Keratinocyte (primary cell): ENCODE measurements at regions not wholly inside any gene's neighbourhood (a gene's known extent, or its start where the extent isn't known, plus 50 kb on each side); places are given as distances from the start of the nearest gene placed in this dataset.

Experiments used
- DNase-seq: peaks from one replicate; pipeline ENCODE4 v3.0.0-alpha.2; 2011; ENCODE audit warnings: low read depth, missing footprints, low spot score
- FAIRE-seq: peaks from 2 replicates; lab custom pipeline; 2011; peaks lifted over from hg19 to GRCh38; lab: Jason Lieb, UNC
- H2AFZ ChIP-seq: 2 replicates; pipeline ENCODE4 v1.6.0; 2012; ENCODE audit warnings: low read length, control low read depth, inconsistent platforms; ENCODE audit not compliant: control insufficient read depth
- H3K27ac ChIP-seq: 2 replicates; pipeline ENCODE4 v1.5.1; 2011; ENCODE audit warnings: low read length; ENCODE audit not compliant: control insufficient read depth, insufficient read depth
- H3K27me3 ChIP-seq: 3 replicates; pipeline ENCODE4 v1.6.0; 2011; ENCODE audit warnings: low read length; ENCODE audit not compliant: control insufficient read depth, insufficient read depth; ENCODE audit errors: extremely low read depth
- H3K36me3 ChIP-seq, 2 experiments: 2 replicates in 1 of 2; 3 replicates in 1 of 2; pipeline ENCODE4 v1.5.1; 2011; ENCODE audit warnings: low read length in 2 of 2, mild to moderate bottlenecking in 1 of 2; ENCODE audit not compliant: control insufficient read depth in 2 of 2, insufficient read depth in 2 of 2; ENCODE audit errors: extremely low read depth in 1 of 2
- H3K4me1 ChIP-seq: 3 replicates; pipeline ENCODE4 v1.5.1; 2011; ENCODE audit warnings: low read length; ENCODE audit not compliant: control insufficient read depth, insufficient read depth; ENCODE audit errors: extremely low read depth
- H3K4me2 ChIP-seq: 3 replicates; pipeline ENCODE4 v1.6.0; 2011; ENCODE audit warnings: low read depth, low read length; ENCODE audit not compliant: control insufficient read depth, insufficient read depth; ENCODE audit errors: extremely low read depth
- H3K4me3 ChIP-seq, 3 experiments: fragments of 200-600 bp in 1 of 3; sonication (generic) in 1 of 3; 2 replicates in 2 of 3; 3 replicates in 1 of 3; pipeline ENCODE4 v1.5.1; 2011 to 2016; ENCODE audit warnings: low read length in 3 of 3, mild to moderate bottlenecking in 3 of 3, control low read depth in 2 of 3, inconsistent platforms in 1 of 3, low read depth in 1 of 3, mixed read lengths in 1 of 3, mixed run types in 1 of 3, moderate library complexity in 1 of 3; ENCODE audit not compliant: control insufficient read depth in 2 of 3, insufficient read depth in 2 of 3; ENCODE audit errors: extremely low read depth in 1 of 3
- H3K79me2 ChIP-seq: 2 replicates; pipeline ENCODE4 v1.6.0; 2012; ENCODE audit warnings: low read length; ENCODE audit not compliant: control insufficient read depth, insufficient read depth
- H3K9ac ChIP-seq: 3 replicates; pipeline ENCODE4 v1.6.0; 2011; ENCODE audit warnings: low read length; ENCODE audit not compliant: control insufficient read depth, insufficient read depth; ENCODE audit errors: extremely low read depth
- H3K9me1 ChIP-seq: 3 replicates; pipeline ENCODE4 v1.6.0; 2011; ENCODE audit warnings: low read length; ENCODE audit not compliant: control insufficient read depth, insufficient read depth; ENCODE audit errors: extremely low read depth
- H3K9me3 ChIP-seq: 2 replicates; pipeline ENCODE4 v1.5.1; 2012; ENCODE audit warnings: low read depth, low read length; ENCODE audit not compliant: control insufficient read depth
- H4K20me1 ChIP-seq: 3 replicates; pipeline ENCODE4 v1.6.0; 2011; ENCODE audit warnings: low read length; ENCODE audit not compliant: control insufficient read depth, insufficient read depth; ENCODE audit errors: extremely low read depth
- EZH2 ChIP-seq: IDR thresholded peaks from one replicate; pipeline ENCODE4 v1.6.1; 2012; ENCODE audit warnings: inconsistent platforms, mild to moderate bottlenecking, low read length, moderate library complexity
- dilution Hi-C: fragments of 300-500 bp; cut with MboI; formaldehyde crosslinking; loops from one replicate; pipeline ENCODE4 v1.7.0; 2020; ENCODE audit warnings: low sequenced_read_pairs; ENCODE audit not compliant: extremely low pct_ligation_motif_present
- TF ChIP-seq, protein P1 (sequence below), 3 experiments: IDR thresholded peaks in 1 of 3; conservative IDR thresholded peaks in 1 of 3; optimal IDR thresholded peaks in 1 of 3; 2 replicates in 2 of 3; 3 replicates in 1 of 3; pipeline versions ENCODE3 to v1.5.1; 2011; ENCODE audit warnings: low read length in 3 of 3, mild to moderate bottlenecking in 3 of 3, moderate library complexity in 2 of 3, control low read depth in 1 of 3, inconsistent platforms in 1 of 3; ENCODE audit not compliant: insufficient read depth in 2 of 3; ENCODE audit errors: extremely low read depth in 1 of 3

GRCh38 chr1:201636510-201636971 lies 97.6 kb downstream of the NAV1 start:
- Histone ChIP-seq H3K79me2 (no peaks in the 10 kb centered on the region), H2AFZ (no peak overlapping the region)

GRCh38 chr1:201637282-201638079 lies 98.6 kb downstream of the NAV1 start:
- Histone ChIP-seq H4K20me1 (no peaks in the 10 kb centered on the region), H3K9me3 (no peaks in the 10 kb centered on the region), H3K9ac (no peak overlapping the region), H3K36me3 (no peaks in the 10 kb centered on the region), H2AFZ (no peak overlapping the region), H3K4me2 (no peak overlapping the region), H3K4me3 (no peak overlapping the region), H3K4me1 (no peaks in the 10 kb centered on the region), H3K79me2 (no peaks in the 10 kb centered on the region), H3K9me1 (no peaks in the 10 kb centered on the region), H3K27ac (no peak overlapping the region), H3K27me3 (peaks cover 10% of the 10 kb centered on the region)
- FAIRE-seq = no peak
- DNase-seq = no peak
- dilution Hi-C loops = no loop called here
- TF ChIP-seq EZH2 = no peak
- TF ChIP-seq, protein P1, sequence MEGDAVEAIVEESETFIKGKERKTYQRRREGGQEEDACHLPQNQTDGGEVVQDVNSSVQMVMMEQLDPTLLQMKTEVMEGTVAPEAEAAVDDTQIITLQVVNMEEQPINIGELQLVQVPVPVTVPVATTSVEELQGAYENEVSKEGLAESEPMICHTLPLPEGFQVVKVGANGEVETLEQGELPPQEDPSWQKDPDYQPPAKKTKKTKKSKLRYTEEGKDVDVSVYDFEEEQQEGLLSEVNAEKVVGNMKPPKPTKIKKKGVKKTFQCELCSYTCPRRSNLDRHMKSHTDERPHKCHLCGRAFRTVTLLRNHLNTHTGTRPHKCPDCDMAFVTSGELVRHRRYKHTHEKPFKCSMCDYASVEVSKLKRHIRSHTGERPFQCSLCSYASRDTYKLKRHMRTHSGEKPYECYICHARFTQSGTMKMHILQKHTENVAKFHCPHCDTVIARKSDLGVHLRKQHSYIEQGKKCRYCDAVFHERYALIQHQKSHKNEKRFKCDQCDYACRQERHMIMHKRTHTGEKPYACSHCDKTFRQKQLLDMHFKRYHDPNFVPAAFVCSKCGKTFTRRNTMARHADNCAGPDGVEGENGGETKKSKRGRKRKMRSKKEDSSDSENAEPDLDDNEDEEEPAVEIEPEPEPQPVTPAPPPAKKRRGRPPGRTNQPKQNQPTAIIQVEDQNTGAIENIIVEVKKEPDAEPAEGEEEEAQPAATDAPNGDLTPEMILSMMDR (optimal IDR thresholded peaks at IDR 0.05 in 1 of 3, IDR thresholded peaks at IDR 0.05 in 1 of 3, conservative IDR thresholded peaks at IDR 0.05 in 1 of 3; ENCODE audit: extremely low read depth in 1 of 3, insufficient read depth in 2 of 3, low read length in 3 of 3) = no peak

More at GRCh38 chr1:201636510-201636971, 97.6 kb downstream of the NAV1 start:
- no peak overlapping the region for H3K4me3 ChIP-seq
- no peak for TF ChIP-seq EZH2
- TF ChIP-seq, protein P1 (optimal IDR thresholded peaks at IDR 0.05 in 1 of 3, IDR thresholded peaks at IDR 0.05 in 1 of 3, conservative IDR thresholded peaks at IDR 0.05 in 1 of 3; ENCODE audit: extremely low read depth in 1 of 3, insufficient read depth in 2 of 3, low read length in 3 of 3) = no peak
- no peaks in the 10 kb centered on the region for H4K20me1 ChIP-seq
- H3K9me1 ChIP-seq = no peaks in the 10 kb centered on the region
- dilution Hi-C loops = no loop called here
- H3K27ac ChIP-seq = no peak overlapping the region
- FAIRE-seq (no peak), DNase-seq (no peak)
- no peak overlapping the region for H3K4me2 ChIP-seq
- no peaks in the 10 kb centered on the region for H3K4me1 ChIP-seq
- H3K9me3 ChIP-seq = no peaks in the 10 kb centered on the region
- H3K27me3 ChIP-seq = peaks cover 14% of the 10 kb centered on the region
- no peak overlapping the region for H3K9ac ChIP-seq
- no peaks in the 10 kb centered on the region for H3K36me3 ChIP-seq
